K562 (cell line): ENCODE measurements at regions not wholly inside any gene's neighbourhood (a gene's known extent, or its start where the extent isn't known, plus 50 kb on each side); places are given as distances from the start of the nearest gene placed in this dataset.

Source experiments
- ATAC-seq: fragments of 200-7000 bp; cut with Tn5 transposase; 3 replicates; pipeline ENCODE4 v1.9.1; 2020; ENCODE audit warnings: moderate library complexity
- BruUV-seq: library from RNA; stranded (reverse); fragments of 400-500 nt; replicated peaks from 2 replicates; lab custom pipeline; 2021; lab: Mats Ljungman, UMichigan
- CTCF ChIA-PET: fragments of 300-600 bp; formaldehyde crosslinking; extraction: SDS; loops from one replicate; lab custom pipeline; 2021; ENCODE audit warnings: low intra/inter-chr PET ratio; lab: Yijun Ruan, JAX
- POLR2A ChIA-PET: fragments of 300-600, 350-650 bp; sonication (Branson Sonifier 250); formaldehyde crosslinking; extraction: SDS; loops from one replicate; lab custom pipeline; 2021; ENCODE audit warnings: antibody characterized with exemption, inconsistent platforms; lab: Yijun Ruan, JAX
- DNase-seq, 4 experiments: peaks; one replicate each; pipeline versions ENCODE4 v3.0.0 to v3.0.0-alpha.2; 2011 to 2018; ENCODE audit warnings: low spot score in 3 of 4, mixed read lengths in 3 of 4; ENCODE audit errors: extremely low read depth in 1 of 4
- FAIRE-seq: peaks from 2 replicates; lab custom pipeline; 2011; peaks lifted over from hg19 to GRCh38; lab: Jason Lieb, UNC
- H2AFZ ChIP-seq: 2 replicates; pipeline ENCODE4 v1.6.0; 2011; ENCODE audit warnings: low read depth, low read length, control low read depth, inconsistent platforms
- H3K27ac ChIP-seq: fragments of 200-600 bp; 3 replicates; pipeline ENCODE4 v1.8.0; 2011; ENCODE audit warnings: low read depth, mild to moderate bottlenecking, control low read depth, inconsistent platforms, low read length, moderate library complexity, mixed read lengths; ENCODE audit errors: extremely low read depth
- H3K27me3 ChIP-seq, 2 experiments: fragments of 300-600 bp in 1 of 2; 2 replicates in 1 of 2; 3 replicates in 1 of 2; pipeline versions ENCODE4 v1.6.0 to v1.8.0; 2011; ENCODE audit warnings: inconsistent platforms in 2 of 2, low read length in 2 of 2, mild to moderate bottlenecking in 1 of 2, mixed read lengths in 1 of 2, moderate library complexity in 1 of 2; ENCODE audit not compliant: control insufficient read depth in 2 of 2, insufficient read depth in 2 of 2
- H3K36me3 ChIP-seq: fragments of 300-600 bp; 3 replicates; pipeline ENCODE4 v1.8.0; 2011; ENCODE audit warnings: mild to moderate bottlenecking, low read length, inconsistent platforms; ENCODE audit not compliant: control insufficient read depth, insufficient read depth
- H3K4me1 ChIP-seq, 2 experiments: fragments of 200-600 bp in 1 of 2; replicated peaks in 1 of 2; 2 replicates in 1 of 2; 3 replicates in 1 of 2; pipeline versions ENCODE4 v1.5.1 to v1.8.0; 2011; ENCODE audit warnings: inconsistent platforms in 2 of 2, low read length in 2 of 2, mild to moderate bottlenecking in 1 of 2, mixed read lengths in 1 of 2, moderate library complexity in 1 of 2; ENCODE audit not compliant: control insufficient read depth in 2 of 2, insufficient read depth in 2 of 2
- H3K4me2 ChIP-seq: 2 replicates; pipeline ENCODE4 v1.6.1; 2011; ENCODE audit warnings: low read length, control low read depth, inconsistent platforms, mixed read lengths; ENCODE audit not compliant: insufficient read depth
- H3K4me3 ChIP-seq: fragments of 200-600 bp; sonication (generic), shearing (Covaris generic); 2 replicates; pipeline ENCODE4 v1.5.1; 2016; ENCODE audit warnings: control low read depth, inconsistent platforms
- H3K79me2 ChIP-seq: fragments of 200-600 bp; 3 replicates; pipeline ENCODE4 v1.8.0; 2011; ENCODE audit warnings: low read length, inconsistent platforms; ENCODE audit not compliant: control insufficient read depth, insufficient read depth
- H3K9ac ChIP-seq, 2 experiments: 2 replicates each; pipeline versions ENCODE4 v1.6.0 to v1.6.1; 2011; ENCODE audit warnings: low read depth in 2 of 2, low read length in 2 of 2, control low read depth in 1 of 2, inconsistent platforms in 1 of 2, mild to moderate bottlenecking in 1 of 2, mixed read lengths in 1 of 2; ENCODE audit not compliant: insufficient read depth in 1 of 2
- H3K9me1 ChIP-seq: one replicate; pipeline ENCODE4 v1.6.0; 2011; ENCODE audit warnings: inconsistent platforms, mild to moderate bottlenecking, low read length, moderate library complexity; ENCODE audit not compliant: control insufficient read depth, insufficient read depth
- H3K9me3 ChIP-seq: replicated peaks from 2 replicates; pipeline ENCODE4 v1.5.1; 2011; ENCODE audit warnings: low read depth, low read length, inconsistent platforms; ENCODE audit not compliant: control insufficient read depth, insufficient read depth
- H4K20me1 ChIP-seq: replicated peaks from 2 replicates; pipeline ENCODE4 v1.6.1; 2011; ENCODE audit warnings: low read length, inconsistent platforms, mixed read lengths; ENCODE audit not compliant: control insufficient read depth, insufficient read depth
- CBFB ChIP-seq: sonication (generic); formaldehyde crosslinking; IDR thresholded peaks from 2 replicates; pipeline ENCODE4 v1.4.0; 2020; ENCODE audit warnings: mild to moderate bottlenecking, missing genetic modification reagents
- CBX2 ChIP-seq: fragments of 200-600 bp; sonication (generic); IDR thresholded peaks from one replicate; pipeline ENCODE4 v1.6.1; 2012; ENCODE audit warnings: mild to moderate bottlenecking, low read length, inconsistent platforms; ENCODE audit not compliant: insufficient read depth, poor library complexity, severe bottlenecking
- CREBBP ChIP-seq: IDR thresholded peaks from one replicate; pipeline ENCODE4 v1.6.1; 2012; ENCODE audit warnings: low read depth, mild to moderate bottlenecking, control low read depth, inconsistent platforms, low read length
- GABPA ChIP-seq: fragments of 200-800 bp; sonication (Bioruptor generic); conservative IDR thresholded peaks from 2 replicates; pipeline ENCODE4 v1.6.1; 2016; ENCODE audit warnings: low read depth, missing genetic modification characterization, missing compliant biosample characterization
- LCOR ChIP-seq: sonication (generic); formaldehyde crosslinking; IDR thresholded peaks from 2 replicates; pipeline ENCODE4 v1.8.0; 2022; ENCODE audit warnings: mild to moderate bottlenecking, missing genetic modification reagents
- MEIS2 ChIP-seq: fragments of 450-650 bp; IDR thresholded peaks from 2 replicates; pipeline ENCODE4 v1.6.1; 2014; ENCODE audit warnings: mild to moderate bottlenecking; ENCODE audit not compliant: partially characterized antibody
- NCOA6 ChIP-seq: fragments of 450-650 bp; IDR thresholded peaks from 2 replicates; pipeline ENCODE4 v1.6.1; 2017; ENCODE audit warnings: mild to moderate bottlenecking
- PHF8 ChIP-seq: fragments of 200-600 bp; sonication (generic); IDR thresholded peaks from 2 replicates; pipeline ENCODE4 v1.6.1; 2012; ENCODE audit warnings: mixed run types, mild to moderate bottlenecking, inconsistent platforms, low read length, moderate library complexity, borderline replicate concordance
- RFX7 ChIP-seq: fragments of 250-450 bp; sonication (Bioruptor Pico); IDR thresholded peaks from 2 replicates; pipeline ENCODE4 v1.5.1; 2021; ENCODE audit warnings: mild to moderate bottlenecking
- SIRT6 ChIP-seq: IDR thresholded peaks from one replicate; pipeline ENCODE4 v1.6.1; 2012; ENCODE audit warnings: low read depth, mild to moderate bottlenecking, control low read depth, inconsistent platforms, low read length, moderate library complexity
- ZNF133 ChIP-seq: fragments of 250-450 bp; sonication (Bioruptor Pico); IDR thresholded peaks from 2 replicates; pipeline ENCODE4 v1.4.0; 2020; ENCODE audit warnings: mild to moderate bottlenecking
- ZNF436 ChIP-seq: fragments of 250-450, 450-650 bp; sonication (Bioruptor Pico); formaldehyde crosslinking; IDR thresholded peaks from 2 replicates; pipeline ENCODE4 v1.7.0; 2020; ENCODE audit warnings: mild to moderate bottlenecking
- ZNF780A ChIP-seq: fragments of 250-450 bp; sonication (Bioruptor Pico); IDR thresholded peaks from 2 replicates; pipeline ENCODE4 v1.5.0; 2021; ENCODE audit warnings: mild to moderate bottlenecking
- WGBS: fragments of 100-300 bp; shearing (Covaris generic); methylation state at CpG from one replicate; pipeline ENCODE4 v1.1.6; 2016; ENCODE audit warnings: low coverage, mixed read lengths; ENCODE audit not compliant: insufficient coverage; ENCODE audit errors: missing lambda C conversion rate; 5-methylcytosine and 5-hydroxymethylcytosine counted together
- in situ Hi-C: fragments of 300-500 bp; cut with MboI; formaldehyde crosslinking; loops from 4 replicates; pipeline ENCODE4 v1.15.0; 2018; ENCODE audit warnings: inconsistent platforms, mixed read lengths
- intact Hi-C: fragments of 100-400 bp; cut with micrococcal nuclease; formaldehyde crosslinking; loops from 2 replicates; pipeline ENCODE4 v1.14.2; 2022
- TF ChIP-seq, protein P1 (sequence below): fragments of 450-650 bp; formaldehyde crosslinking; IDR thresholded peaks from 2 replicates; pipeline ENCODE4 v1.4.0; 2020; ENCODE audit warnings: mild to moderate bottlenecking, moderate library complexity
- TF ChIP-seq, protein P2 (sequence below), 3 experiments: fragments of 200-800 bp in 1 of 3; fragments of 250-450 bp in 1 of 3; fragments of 450-650 bp in 1 of 3; sonication (Bioruptor Pico) in 1 of 3; sonication (Bioruptor generic) in 1 of 3; formaldehyde crosslinking in 1 of 3; IDR thresholded peaks; 2 replicates each; pipeline versions ENCODE4 v1.6.1 to v1.8.0; 2016 to 2022; ENCODE audit warnings: mild to moderate bottlenecking in 2 of 3, missing genetic modification characterization in 2 of 3, missing compliant biosample characterization in 1 of 3, moderate library complexity in 1 of 3
- TF ChIP-seq, protein P3 (sequence below): fragments of 450-650 bp; IDR thresholded peaks from 2 replicates; pipeline ENCODE4 v1.6.1; 2018; ENCODE audit warnings: mild to moderate bottlenecking, low read depth; ENCODE audit not compliant: partially characterized antibody

DNA sequence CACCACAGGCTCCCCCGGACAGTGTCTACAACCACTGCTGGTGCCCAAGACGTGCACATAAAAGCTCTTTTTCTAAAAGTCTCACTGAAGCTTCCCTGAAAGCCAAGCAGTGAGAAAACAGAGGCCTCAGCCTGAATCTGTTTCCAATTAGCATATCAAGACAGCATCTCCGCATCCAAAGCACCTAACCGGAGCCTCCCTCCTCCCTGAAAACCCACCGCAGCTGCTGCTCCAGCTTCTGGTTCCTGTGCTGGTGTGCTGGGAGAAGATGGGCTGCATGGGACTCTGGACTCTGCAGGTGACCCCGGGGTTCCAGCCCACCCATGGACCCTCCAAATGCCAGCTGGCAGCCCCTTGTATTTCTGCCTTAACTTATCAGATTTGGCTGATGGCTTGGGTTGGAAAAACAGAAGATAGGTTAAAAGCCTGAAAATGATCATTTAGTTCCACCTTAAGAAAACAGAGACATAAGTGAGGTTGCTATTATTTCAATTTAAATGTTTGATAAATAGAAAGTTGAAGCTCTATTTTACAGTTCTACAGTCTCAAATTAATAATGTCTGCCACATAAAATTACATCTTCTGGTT lies 103.3 kb downstream of the TMEM18 start:
- FAIRE-seq = no peak
- no peak for TF ChIP-seq MEIS2
- no peak for TF ChIP-seq LCOR (CRISPR knock-in tag)
- TF ChIP-seq, protein P1, sequence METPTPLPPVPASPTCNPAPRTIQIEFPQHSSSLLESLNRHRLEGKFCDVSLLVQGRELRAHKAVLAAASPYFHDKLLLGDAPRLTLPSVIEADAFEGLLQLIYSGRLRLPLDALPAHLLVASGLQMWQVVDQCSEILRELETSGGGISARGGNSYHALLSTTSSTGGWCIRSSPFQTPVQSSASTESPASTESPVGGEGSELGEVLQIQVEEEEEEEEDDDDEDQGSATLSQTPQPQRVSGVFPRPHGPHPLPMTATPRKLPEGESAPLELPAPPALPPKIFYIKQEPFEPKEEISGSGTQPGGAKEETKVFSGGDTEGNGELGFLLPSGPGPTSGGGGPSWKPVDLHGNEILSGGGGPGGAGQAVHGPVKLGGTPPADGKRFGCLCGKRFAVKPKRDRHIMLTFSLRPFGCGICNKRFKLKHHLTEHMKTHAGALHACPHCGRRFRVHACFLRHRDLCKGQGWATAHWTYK (CRISPR knock-in tag) = no peak
- TF ChIP-seq ZNF436 (CRISPR knock-in tag) = no peak
- no peak for TF ChIP-seq CBX2
- TF ChIP-seq GABPA (tag) = no peak
- no peak for TF ChIP-seq RFX7 (CRISPR knock-in tag)
- TF ChIP-seq CREBBP = no peak
- TF ChIP-seq, protein P2, sequence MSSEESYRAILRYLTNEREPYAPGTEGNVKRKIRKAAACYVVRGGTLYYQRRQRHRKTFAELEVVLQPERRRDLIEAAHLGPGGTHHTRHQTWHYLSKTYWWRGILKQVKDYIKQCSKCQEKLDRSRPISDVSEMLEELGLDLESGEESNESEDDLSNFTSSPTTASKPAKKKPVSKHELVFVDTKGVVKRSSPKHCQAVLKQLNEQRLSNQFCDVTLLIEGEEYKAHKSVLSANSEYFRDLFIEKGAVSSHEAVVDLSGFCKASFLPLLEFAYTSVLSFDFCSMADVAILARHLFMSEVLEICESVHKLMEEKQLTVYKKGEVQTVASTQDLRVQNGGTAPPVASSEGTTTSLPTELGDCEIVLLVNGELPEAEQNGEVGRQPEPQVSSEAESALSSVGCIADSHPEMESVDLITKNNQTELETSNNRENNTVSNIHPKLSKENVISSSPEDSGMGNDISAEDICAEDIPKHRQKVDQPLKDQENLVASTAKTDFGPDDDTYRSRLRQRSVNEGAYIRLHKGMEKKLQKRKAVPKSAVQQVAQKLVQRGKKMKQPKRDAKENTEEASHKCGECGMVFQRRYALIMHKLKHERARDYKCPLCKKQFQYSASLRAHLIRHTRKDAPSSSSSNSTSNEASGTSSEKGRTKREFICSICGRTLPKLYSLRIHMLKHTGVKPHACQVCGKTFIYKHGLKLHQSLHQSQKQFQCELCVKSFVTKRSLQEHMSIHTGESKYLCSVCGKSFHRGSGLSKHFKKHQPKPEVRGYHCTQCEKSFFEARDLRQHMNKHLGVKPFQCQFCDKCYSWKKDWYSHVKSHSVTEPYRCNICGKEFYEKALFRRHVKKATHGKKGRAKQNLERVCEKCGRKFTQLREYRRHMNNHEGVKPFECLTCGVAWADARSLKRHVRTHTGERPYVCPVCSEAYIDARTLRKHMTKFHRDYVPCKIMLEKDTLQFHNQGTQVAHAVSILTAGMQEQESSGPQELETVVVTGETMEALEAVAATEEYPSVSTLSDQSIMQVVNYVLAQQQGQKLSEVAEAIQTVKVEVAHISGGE (CRISPR knock-in tag; IDR thresholded peaks at IDR 0.05) = no peak
- no peak for TF ChIP-seq CBFB (CRISPR knock-in tag)
- no peak for TF ChIP-seq SIRT6
- TF ChIP-seq, protein P3, sequence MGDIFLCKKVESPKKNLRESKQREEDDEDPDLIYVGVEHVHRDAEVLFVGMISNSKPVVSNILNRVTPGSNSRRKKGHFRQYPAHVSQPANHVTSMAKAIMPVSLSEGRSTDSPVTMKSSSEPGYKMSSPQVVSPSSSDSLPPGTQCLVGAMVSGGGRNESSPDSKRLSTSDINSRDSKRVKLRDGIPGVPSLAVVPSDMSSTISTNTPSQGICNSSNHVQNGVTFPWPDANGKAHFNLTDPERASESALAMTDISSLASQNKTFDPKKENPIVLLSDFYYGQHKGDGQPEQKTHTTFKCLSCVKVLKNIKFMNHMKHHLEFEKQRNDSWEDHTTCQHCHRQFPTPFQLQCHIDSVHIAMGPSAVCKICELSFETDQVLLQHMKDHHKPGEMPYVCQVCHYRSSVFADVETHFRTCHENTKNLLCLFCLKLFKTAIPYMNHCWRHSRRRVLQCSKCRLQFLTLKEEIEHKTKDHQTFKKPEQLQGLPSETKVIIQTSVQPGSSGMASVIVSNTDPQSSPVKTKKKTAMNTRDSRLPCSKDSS = no peak
- TF ChIP-seq PHF8 = no peak
- no peak for TF ChIP-seq ZNF133 (CRISPR knock-in tag)
- TF ChIP-seq ZNF780A (CRISPR knock-in tag) = no peak
- TF ChIP-seq NCOA6 = no peak

More for the DNA sequence above, 103.3 kb downstream of the TMEM18 start:
- no peaks in the 10 kb centered on the region for H3K36me3 ChIP-seq
- no peak for ATAC-seq
- H4K20me1 ChIP-seq = no peaks in the 10 kb centered on the region
- DNase-seq = no peak
- no peak overlapping the region for H2AFZ ChIP-seq
- intact Hi-C loops (no loop called here), in situ Hi-C loops (no loop called here)
- no peak overlapping the region for H3K4me2 ChIP-seq
- no peaks in the 10 kb centered on the region for H3K9me3 ChIP-seq
- ChIA-PET POLR2A (no interaction called here), CTCF (no interaction called here)
- no peaks in the 10 kb centered on the region for H3K79me2 ChIP-seq
- BruUV-seq = no TSS peak
- no peaks in the 10 kb centered on the region for H3K9me1 ChIP-seq
- no peak overlapping the region for H3K9ac ChIP-seq
- no peak overlapping the region for H3K27ac ChIP-seq
- WGBS = 0% methylated on average over 5 of the region's 6 CpGs
- H3K4me1 ChIP-seq = no peaks in the 10 kb centered on the region
- peaks cover 0 to 8% of the 10 kb centered on the region in 2 experiments; a peak in 3 of 5 replicates for H3K27me3 ChIP-seq
- H3K4me3 ChIP-seq = no peak overlapping the region
